ENCODE measurements at regions not wholly inside any gene's neighbourhood (a gene's known extent, or its start where the extent isn't known, plus 50 kb on each side); places are given as distances from the start of the nearest gene placed in this dataset.

DNA sequence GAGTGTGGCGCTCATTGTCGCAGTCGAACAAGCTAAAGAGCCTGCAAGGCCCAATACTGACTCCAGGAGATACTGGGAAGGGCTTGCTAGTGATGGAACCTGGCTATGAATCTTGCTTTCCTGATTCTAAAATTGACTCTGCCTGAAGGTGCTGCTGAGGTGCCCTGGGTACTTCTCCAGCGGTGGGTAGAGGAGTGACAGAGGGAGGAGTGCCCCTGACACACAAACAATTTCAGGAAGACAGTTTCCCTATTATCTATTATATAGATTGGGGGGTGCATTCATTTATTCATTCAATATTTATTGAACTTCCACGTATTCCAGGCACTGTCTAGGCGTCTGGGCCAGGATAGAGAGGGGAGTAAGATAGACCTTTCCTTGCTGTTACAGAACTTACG lies 339.2 kb upstream of the GATB start:
- no peak overlapping the region for H3K27ac ChIP-seq (ENCODE audit: low read depth, low read length)
- H3K27me3 ChIP-seq (ENCODE audit: control insufficient read depth, insufficient read depth, low read length) = peaks cover 5% of the 10 kb centered on the region
- no peaks in the 10 kb centered on the region; the same call in 1 of the 2 replicates for H3K9me3 ChIP-seq (ENCODE audit: control insufficient read depth, insufficient read depth, low read length)
- TF ChIP-seq CTCF (IDR thresholded peaks at IDR 0.05; ENCODE audit: low read depth, low read length) = no peak
- POLR2A ChIA-PET = no interaction called here
- no peak for DNase-seq (ENCODE audit: low read depth, low spot score)
- CTCF ChIA-PET = no interaction called here
- no peak overlapping the region for H3K4me3 ChIP-seq (ENCODE audit: low read depth, low read length)

DNA sequence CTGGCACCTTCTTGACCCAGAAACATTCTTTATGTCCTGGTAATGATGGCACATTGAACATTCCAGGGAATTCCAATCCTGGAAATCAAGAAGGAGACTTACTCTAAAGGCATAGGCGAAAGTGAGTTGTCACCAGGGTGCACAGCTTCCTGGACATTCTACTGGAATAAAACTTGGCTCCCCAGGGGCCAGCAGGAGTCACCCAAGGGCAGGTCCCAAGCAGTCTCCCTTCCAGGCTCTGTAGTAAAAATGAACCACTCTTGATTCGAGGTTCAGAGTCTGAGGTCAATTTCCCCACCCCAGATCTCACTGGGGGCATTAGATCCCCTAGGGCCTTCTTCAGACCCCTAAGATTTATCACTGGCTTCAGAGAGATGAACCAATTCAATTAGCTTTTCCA lies 338.7 kb upstream of the GATB start:
- peaks cover 5% of the 10 kb centered on the region for H3K27me3 ChIP-seq (ENCODE audit: control insufficient read depth, insufficient read depth, low read length)
- TF ChIP-seq CTCF (IDR thresholded peaks at IDR 0.05; ENCODE audit: low read depth, low read length) = no peak
- no peaks in the 10 kb centered on the region; the same call in 1 of the 2 replicates for H3K9me3 ChIP-seq (ENCODE audit: control insufficient read depth, insufficient read depth, low read length)
- ChIA-PET CTCF (no interaction called here), POLR2A (no interaction called here)
- no peak for DNase-seq (ENCODE audit: low read depth, low spot score)
- H3K4me3 ChIP-seq (ENCODE audit: low read depth, low read length) = no peak overlapping the region
- no peak overlapping the region for H3K27ac ChIP-seq (ENCODE audit: low read depth, low read length)

DNA sequence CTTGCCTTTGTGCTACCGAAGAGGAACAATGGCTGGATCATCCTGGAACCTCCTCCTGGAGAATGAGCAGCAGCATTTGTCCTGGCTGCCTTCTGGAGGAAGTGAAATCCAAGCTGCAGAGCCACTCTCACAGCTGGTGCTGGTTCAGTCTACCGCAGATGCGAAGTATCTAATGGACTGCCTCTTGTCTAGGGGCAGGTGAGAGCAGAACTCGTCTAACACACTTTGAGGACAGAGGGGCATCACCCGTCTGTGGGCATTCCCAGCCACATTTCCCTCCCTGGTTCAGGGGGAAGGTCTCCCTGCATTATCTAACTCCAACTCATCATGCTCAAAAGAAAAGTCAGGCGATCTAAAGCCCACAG lies 338.2 kb upstream of the GATB start:
- ChIA-PET CTCF (no interaction called here), POLR2A (no interaction called here)
- DNase-seq (ENCODE audit: low read depth, low spot score) = no peak
- Histone ChIP-seq H3K27ac (ENCODE audit: low read depth, low read length) (no peak overlapping the region), H3K4me3 (ENCODE audit: low read depth, low read length) (no peak overlapping the region), H3K9me3 (ENCODE audit: control insufficient read depth, insufficient read depth, low read length) (no peaks in the 10 kb centered on the region), H3K27me3 (ENCODE audit: control insufficient read depth, insufficient read depth, low read length) (peaks cover 5% of the 10 kb centered on the region)
- TF ChIP-seq CTCF (IDR thresholded peaks at IDR 0.05; ENCODE audit: low read depth, low read length) = no peak

DNA sequence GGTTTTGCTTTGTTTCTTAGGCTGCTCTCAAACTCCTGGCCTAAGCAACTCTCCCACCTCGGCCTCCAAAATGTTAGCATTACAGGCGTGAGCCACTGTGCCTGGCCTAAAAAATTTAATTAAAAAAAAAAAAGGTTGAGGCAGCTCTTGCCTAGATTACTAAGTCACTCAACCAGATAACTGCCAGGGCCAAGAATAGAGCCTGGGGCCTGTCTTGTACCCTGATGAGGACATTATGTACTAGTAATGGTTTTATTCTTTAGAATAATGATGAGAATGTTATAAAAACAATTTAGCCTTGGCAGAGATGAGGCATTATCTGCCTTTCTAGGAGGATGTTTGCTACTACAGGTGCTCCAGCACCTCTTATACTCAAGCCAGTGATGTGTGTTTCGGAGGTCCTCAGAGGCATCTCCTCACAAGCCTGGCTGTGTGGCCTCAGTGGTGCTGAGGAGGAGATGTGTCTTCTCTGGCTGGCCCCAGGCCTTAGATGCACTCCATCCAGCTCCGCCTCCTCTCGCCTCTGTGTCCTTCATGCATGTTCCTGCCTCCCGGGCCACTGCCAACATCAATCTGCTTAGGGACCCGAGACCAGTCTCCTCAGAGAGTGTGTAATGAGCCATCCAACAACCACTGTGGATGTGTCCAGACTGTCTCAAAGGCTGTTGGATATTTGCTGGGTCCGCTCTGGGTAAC lies 337.7 kb upstream of the GATB start:
- TF ChIP-seq CTCF (IDR thresholded peaks at IDR 0.05; ENCODE audit: low read depth, low read length) = no peak
- ChIA-PET POLR2A (no interaction called here), CTCF (no interaction called here)
- Histone ChIP-seq H3K9me3 (ENCODE audit: control insufficient read depth, insufficient read depth, low read length) (no peaks in the 10 kb centered on the region), H3K4me3 (ENCODE audit: low read depth, low read length) (no peak overlapping the region), H3K27me3 (ENCODE audit: control insufficient read depth, insufficient read depth, low read length) (peaks cover 5% of the 10 kb centered on the region), H3K27ac (ENCODE audit: low read depth, low read length) (no peak overlapping the region)
- DNase-seq (ENCODE audit: low read depth, low spot score) = no peak

DNA sequence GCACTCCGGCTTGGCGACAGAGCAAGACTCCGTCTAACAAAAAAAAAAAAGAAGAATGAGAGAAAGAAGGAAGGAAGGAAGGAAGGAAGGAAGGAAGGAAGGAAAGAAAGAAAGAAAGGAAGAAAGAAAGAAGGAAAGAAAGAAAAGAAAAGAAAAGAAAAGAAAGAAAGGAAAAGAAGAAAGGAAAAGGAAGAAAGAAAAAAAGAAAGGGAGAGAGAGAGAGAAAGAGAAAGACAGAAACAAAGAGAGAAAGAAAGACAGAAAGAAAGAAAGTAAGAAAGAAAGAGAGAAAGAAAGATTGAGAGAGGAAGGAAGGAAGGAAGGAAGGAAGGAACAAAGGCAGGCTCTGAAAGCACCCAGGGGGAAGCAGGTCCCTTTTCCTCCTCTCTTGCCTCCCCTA lies 336.6 kb upstream of the GATB start:
- TF ChIP-seq CTCF (IDR thresholded peaks at IDR 0.05; ENCODE audit: low read depth, low read length) = no peak
- POLR2A ChIA-PET = no interaction called here
- H3K4me3 ChIP-seq (ENCODE audit: low read depth, low read length) = no peak overlapping the region
- H3K9me3 ChIP-seq (ENCODE audit: control insufficient read depth, insufficient read depth, low read length) = no peaks in the 10 kb centered on the region
- peaks cover 5% of the 10 kb centered on the region for H3K27me3 ChIP-seq (ENCODE audit: control insufficient read depth, insufficient read depth, low read length)
- no peak for DNase-seq (ENCODE audit: low read depth, low spot score)
- CTCF ChIA-PET = no interaction called here
- H3K27ac ChIP-seq (ENCODE audit: low read depth, low read length) = no peak overlapping the region

Measured in AG04450 (cell line).